CD14-positive monocyte (primary cell): ENCODE measurements at regions not wholly inside any gene's neighbourhood (a gene's known extent, or its start where the extent isn't known, plus 50 kb on each side); places are given as distances from the start of the nearest gene placed in this dataset.

Source experiments
- DNase-seq, 3 donors: peaks; one replicate each; pipeline ENCODE4 v3.0.0-alpha.2; 2011 to 2022
- H2AFZ ChIP-seq: 2 replicates; pipeline ENCODE4 v1.6.0; 2012; ENCODE audit warnings: mild to moderate bottlenecking, low read depth, low read length, inconsistent platforms; ENCODE audit not compliant: insufficient read depth, poor library complexity, severe bottlenecking
- H3K27ac ChIP-seq, 2 donors: 1 replicate in 1 of 2; 2 replicates in 1 of 2; pipeline ENCODE4 v1.5.1; 2012 to 2013; ENCODE audit warnings: low read length in 2 of 2, control low read depth in 1 of 2, inconsistent platforms in 1 of 2, low read depth in 1 of 2, mild to moderate bottlenecking in 1 of 2
- H3K27me3 ChIP-seq, 2 donors: one replicate each; pipeline versions ENCODE4 v1.6.0 to v1.6.1; 2011 to 2013; ENCODE audit warnings: low read length in 2 of 2; ENCODE audit not compliant: control insufficient read depth in 2 of 2, insufficient read depth in 2 of 2
- H3K36me3 ChIP-seq, 2 donors: replicated peaks in 1 of 2; 1 replicate in 1 of 2; 2 replicates in 1 of 2; pipeline versions ENCODE4 v1.5.1 to v1.6.1; 2012 to 2013; ENCODE audit warnings: low read length in 2 of 2, control low read depth in 1 of 2, inconsistent platforms in 1 of 2, mild to moderate bottlenecking in 1 of 2; ENCODE audit not compliant: insufficient read depth in 2 of 2, control insufficient read depth in 1 of 2
- H3K4me1 ChIP-seq, 2 donors: 1 replicate in 1 of 2; 2 replicates in 1 of 2; pipeline versions ENCODE4 v1.5.1 to v1.6.1; 2012 to 2013; ENCODE audit warnings: low read length in 2 of 2, control low read depth in 1 of 2, inconsistent platforms in 1 of 2, mild to moderate bottlenecking in 1 of 2, moderate library complexity in 1 of 2; ENCODE audit not compliant: insufficient read depth in 2 of 2, control insufficient read depth in 1 of 2
- H3K4me2 ChIP-seq: replicated peaks from 2 replicates; pipeline ENCODE3; 2012; ENCODE audit warnings: low read length, moderate library complexity, mild to moderate bottlenecking; ENCODE audit not compliant: poor library complexity, severe bottlenecking; ENCODE audit errors: extremely low read depth
- H3K4me3 ChIP-seq, 3 experiments: fragments of 200-600 bp in 1 of 3; sonication (generic) in 1 of 3; replicated peaks in 1 of 3; 1 replicate in 2 of 3; 2 replicates in 1 of 3; pipeline ENCODE4 v1.5.1; 2011 to 2013; ENCODE audit warnings: low read length in 3 of 3, mild to moderate bottlenecking in 3 of 3, control low read depth in 2 of 3, low read depth in 2 of 3, inconsistent platforms in 1 of 3, moderate library complexity in 1 of 3
- H3K79me2 ChIP-seq: 2 replicates; pipeline ENCODE4 v1.6.0; 2012; ENCODE audit warnings: mild to moderate bottlenecking, control low read depth, inconsistent platforms, low read length, moderate library complexity; ENCODE audit not compliant: insufficient read depth
- H3K9ac ChIP-seq: 2 replicates; pipeline ENCODE4 v1.6.0; 2017; ENCODE audit warnings: low read length, mild to moderate bottlenecking; ENCODE audit not compliant: insufficient read depth, poor library complexity, severe bottlenecking
- H3K9me3 ChIP-seq, 2 donors: replicated peaks in 1 of 2; 1 replicate in 1 of 2; 2 replicates in 1 of 2; pipeline versions ENCODE4 v1.5.1 to v1.6.1; 2012 to 2013; ENCODE audit warnings: low read length in 2 of 2, control low read depth in 1 of 2; ENCODE audit not compliant: control insufficient read depth in 1 of 2, insufficient read depth in 1 of 2
- H4K20me1 ChIP-seq: 2 replicates; pipeline ENCODE4 v1.6.0; 2012; ENCODE audit warnings: mild to moderate bottlenecking, low read length, control low read depth, moderate library complexity; ENCODE audit not compliant: insufficient read depth
- H3K27ac Mint-ChIP-seq, 7 donors: one replicate each; pipeline ENCODE4 v1.8.0; 2020; ENCODE audit warnings: mild to moderate bottlenecking in 7 of 7, mixed read lengths in 7 of 7, moderate library complexity in 6 of 7, inconsistent platforms in 2 of 7
- H3K27me3 Mint-ChIP-seq, 3 donors: one replicate each; pipeline ENCODE4 v1.8.0; 2021 to 2022; ENCODE audit warnings: low read depth in 3 of 3, mild to moderate bottlenecking in 3 of 3, mixed read lengths in 3 of 3, moderate library complexity in 3 of 3, inconsistent platforms in 1 of 3
- H3K36me3 Mint-ChIP-seq, 2 donors: one replicate each; pipeline ENCODE4 v1.8.0; 2020; ENCODE audit warnings: mixed read lengths in 2 of 2, inconsistent platforms in 1 of 2, mild to moderate bottlenecking in 1 of 2
- H3K4me1 Mint-ChIP-seq: one replicate; pipeline ENCODE4 v1.8.0; 2020; ENCODE audit warnings: mild to moderate bottlenecking, mixed read lengths
- H3K4me3 Mint-ChIP-seq, 2 donors: one replicate each; pipeline ENCODE4 v1.8.0; 2020; ENCODE audit warnings: mild to moderate bottlenecking in 2 of 2, mixed read lengths in 2 of 2, moderate library complexity in 1 of 2
- H3K9me3 Mint-ChIP-seq, 7 donors: one replicate each; pipeline ENCODE4 v1.8.0; 2020 to 2022; ENCODE audit warnings: mixed read lengths in 7 of 7, mild to moderate bottlenecking in 6 of 7, moderate library complexity in 6 of 7, inconsistent platforms in 2 of 7
- CTCF ChIP-seq: fragments of 200-600 bp; IDR thresholded peaks from one replicate; pipeline ENCODE4 v1.8.0; 2022; ENCODE audit warnings: antibody characterized with exemption, mild to moderate bottlenecking
- WGBS: methylation state at CpG from one replicate; pipeline ENCODE4 v1.1.5; 2013; ENCODE audit warnings: missing lambda C conversion rate; ENCODE audit not compliant: insufficient coverage; 5-methylcytosine and 5-hydroxymethylcytosine counted together
- intact Hi-C, 2 donors: fragments of 100-400 bp; cut with micrococcal nuclease; formaldehyde crosslinking; loops; one replicate each; pipeline versions ENCODE4 v1.15.0 to v1.15.1; 2023

GRCh38 chr5:74452856-74453255 is 187.7 kb downstream of the ENC1 start:
- intact Hi-C loops: no loop called here
- Histone ChIP-seq H3K9ac (no peak overlapping the region), H3K27ac (peak overlapping the region in 1 of 2 donors; percentile 56), H3K36me3 (no peaks in the 10 kb centered on the region), H3K27me3 (no peaks in the 10 kb centered on the region), H3K79me2 (no peaks in the 10 kb centered on the region), H3K4me2 (peak overlapping the region; percentile 18), H4K20me1 (no peaks in the 10 kb centered on the region), H3K4me3 (peak overlapping the region in 1 of 3 experiments; percentile 31), H2AFZ (no peak overlapping the region), H3K4me1 (peaks cover 14% of the 10 kb centered on the region in 2 donors), H3K9me3 (no peaks in the 10 kb centered on the region)
- Mint-ChIP-seq H3K4me3 (peak overlapping the region in 1 of 2 donors; percentile 59), H3K4me1 (peaks cover 18% of the 10 kb centered on the region), H3K36me3 (peaks cover 0 to 3% of the 10 kb centered on the region in 2 donors), H3K9me3 (peaks cover 0 to 7% (median 2%) of the 10 kb centered on the region in 7 donors), H3K27me3 (no peaks in the 10 kb centered on the region), H3K27ac (peak overlapping the region; percentile 58 to 89 (median 77))
- peak; percentile 73 to 84 (median 76) for DNase-seq
- WGBS: 3% methylated on average over 5 of the region's 5 CpGs
- no peak for TF ChIP-seq CTCF

GRCh38 chr5:74450095-74450494 is 190.4 kb downstream of the ENC1 start:
- no peaks in the 10 kb centered on the region for H4K20me1 ChIP-seq
- no peak overlapping the region for H3K27ac ChIP-seq
- Mint-ChIP-seq H3K4me3 (no peak overlapping the region), H3K4me1 (peaks cover 18% of the 10 kb centered on the region), H3K27ac (no peak overlapping the region), H3K36me3 (peaks cover 0 to 3% of the 10 kb centered on the region in 2 donors), H3K9me3 (peaks cover 0 to 7% (median 2%) of the 10 kb centered on the region in 7 donors), H3K27me3 (peaks cover 0 to 1% (median 0%) of the 10 kb centered on the region in 3 donors)
- H3K27me3 ChIP-seq: no peaks in the 10 kb centered on the region
- peaks cover 14% of the 10 kb centered on the region in 2 donors for H3K4me1 ChIP-seq
- intact Hi-C loops: no loop called here
- no peak overlapping the region for H3K4me2 ChIP-seq
- no peak overlapping the region for H2AFZ ChIP-seq
- H3K36me3 ChIP-seq: no peaks in the 10 kb centered on the region
- no peak for DNase-seq
- no peak overlapping the region for H3K9ac ChIP-seq
- H3K9me3 ChIP-seq: no peaks in the 10 kb centered on the region
- no peak for TF ChIP-seq CTCF
- no peaks in the 10 kb centered on the region for H3K79me2 ChIP-seq
- no peak overlapping the region for H3K4me3 ChIP-seq
- WGBS: 100% methylated on average over 1 of the region's 2 CpGs
